ENCODE measurements at regions not wholly inside any gene's neighbourhood (a gene's known extent, or its start where the extent isn't known, plus 50 kb on each side); places are given as distances from the start of the nearest gene placed in this dataset.
A peak's percentile ranks its signal among the peaks of the same experiment; 100 is the strongest.
"Not testable (repeated sequence)": the region's sequence is repeated elsewhere in the genome, so short reads cannot be mapped to it uniquely, and the experiment has no call there.

GRCh38 chr3:177787279-177788041 lies 590.2 kb upstream of the TBL1XR1 start:
- no peak for DNase-seq (ENCODE audit: low spot score)

- no peak for DNase-seq (ENCODE audit: low spot score)
Observed at GRCh38 chr3:177789500-177789899, 592.2 kb upstream of the TBL1XR1 start.

- DNase-seq (ENCODE audit: low spot score): no peak
Observed at GRCh38 chr3:177792311-177793030, 595.2 kb upstream of the TBL1XR1 start.

- no peak for DNase-seq (ENCODE audit: low spot score)
Observed at GRCh38 chr3:177793451-177793850, 596.2 kb upstream of the TBL1XR1 start.

GRCh38 chr3:177795216-177795615 lies 597.9 kb upstream of the TBL1XR1 start:
- no peak for DNase-seq (ENCODE audit: low spot score)

- DNase-seq (ENCODE audit: low spot score): no peak
Observed at GRCh38 chr3:177795859-177796258, 598.6 kb upstream of the TBL1XR1 start.

GRCh38 chr3:177800147-177800546 lies 602.9 kb upstream of the TBL1XR1 start:
- not testable (repeated sequence) for DNase-seq (ENCODE audit: low spot score)

- no peak for DNase-seq (ENCODE audit: low spot score)
Observed at GRCh38 chr3:177800561-177800960, 603.3 kb upstream of the TBL1XR1 start.

- DNase-seq (ENCODE audit: low spot score): no peak
Observed at GRCh38 chr3:177802151-177802900, 605.0 kb upstream of the TBL1XR1 start.

- DNase-seq (ENCODE audit: low spot score): no peak
Observed at GRCh38 chr3:177803500-177803899, 606.2 kb upstream of the TBL1XR1 start.

GRCh38 chr3:177804032-177804431 lies 606.8 kb upstream of the TBL1XR1 start:
- DNase-seq (ENCODE audit: low spot score): no peak

GRCh38 chr3:177804646-177805045 lies 607.4 kb upstream of the TBL1XR1 start:
- no peak for DNase-seq (ENCODE audit: low spot score)

GRCh38 chr3:177807150-177807875 lies 610.0 kb upstream of the TBL1XR1 start:
- no peak for DNase-seq (ENCODE audit: low spot score)

- not testable (repeated sequence) for DNase-seq (ENCODE audit: low spot score)
Observed at GRCh38 chr3:177808928-177809478, 611.7 kb upstream of the TBL1XR1 start.

- peak; percentile 30 for DNase-seq (ENCODE audit: low spot score)
Observed at GRCh38 chr3:177810162-177810623, 612.9 kb upstream of the TBL1XR1 start.

GRCh38 chr3:177811112-177811511 lies 613.8 kb upstream of the TBL1XR1 start:
- no peak for DNase-seq (ENCODE audit: low spot score)

GRCh38 chr3:177811835-177812234 lies 614.6 kb upstream of the TBL1XR1 start:
- no peak for DNase-seq (ENCODE audit: low spot score)

- DNase-seq (ENCODE audit: low spot score): no peak
Observed at GRCh38 chr3:177812492-177812891, 615.2 kb upstream of the TBL1XR1 start.

GRCh38 chr3:177813322-177813721 lies 616.0 kb upstream of the TBL1XR1 start:
- no peak for DNase-seq (ENCODE audit: low spot score)

GRCh38 chr3:177816667-177817208 lies 619.5 kb upstream of the TBL1XR1 start:
- DNase-seq (ENCODE audit: low spot score): no peak

GRCh38 chr3:177817751-177818150 lies 620.5 kb upstream of the TBL1XR1 start:
- DNase-seq (ENCODE audit: low spot score): no peak
